ENCODE measurements at regions not wholly inside any gene's neighbourhood (a gene's known extent, or its start where the extent isn't known, plus 50 kb on each side); places are given as distances from the start of the nearest gene placed in this dataset.

GRCh38 chr12:115650026-115650425 is 627.5 kb downstream of the MED13L start:
- H3K4me3 ChIP-seq (ENCODE audit: low read length, poor library complexity, severe bottlenecking) = no peak overlapping the region
- H3K36me3 ChIP-seq (ENCODE audit: insufficient read depth, low read length) = no peaks in the 10 kb centered on the region
- H3K9me3 ChIP-seq (ENCODE audit: insufficient read depth, low read depth, low read length) = no peaks in the 10 kb centered on the region
- TF ChIP-seq EZH2phosphoT487 (IDR thresholded peaks at IDR 0.05; ENCODE audit: borderline replicate concordance) = no peak
- TF ChIP-seq CTCF (conservative IDR thresholded peaks at IDR 0.05; ENCODE audit: low read length) = no peak
- no peaks in the 10 kb centered on the region for H3K79me2 ChIP-seq (ENCODE audit: insufficient read depth, low read length)
- H3K4me1 ChIP-seq (ENCODE audit: insufficient read depth, low read length, poor library complexity, severe bottlenecking) = no peaks in the 10 kb centered on the region
- no peak overlapping the region for H3K4me2 ChIP-seq (ENCODE audit: low read depth, low read length, poor library complexity, severe bottlenecking)
- no peaks in the 10 kb centered on the region for H3F3A ChIP-seq (ENCODE audit: low read depth)
- no peak overlapping the region for H2AFZ ChIP-seq (ENCODE audit: low read length)
- no peaks in the 10 kb centered on the region for H3K9me2 ChIP-seq (replicated peaks; ENCODE audit: low read depth, low read length)
- H4K20me1 ChIP-seq (ENCODE audit: insufficient read depth, low read length, poor library complexity, severe bottlenecking) = no peaks in the 10 kb centered on the region
- H3K9ac ChIP-seq (ENCODE audit: low read depth, low read length, poor library complexity, severe bottlenecking) = no peak overlapping the region
- no peaks in the 10 kb centered on the region for H3K27me3 ChIP-seq (ENCODE audit: insufficient read depth, low read length, poor library complexity, severe bottlenecking)

- no peak overlapping the region for H3K4me3 ChIP-seq (ENCODE audit: low read length, poor library complexity, severe bottlenecking)
- H3K9me2 ChIP-seq (replicated peaks; ENCODE audit: low read depth, low read length) = no peaks in the 10 kb centered on the region
- no peaks in the 10 kb centered on the region for H3F3A ChIP-seq (ENCODE audit: low read depth)
- no peaks in the 10 kb centered on the region for H3K79me2 ChIP-seq (ENCODE audit: insufficient read depth, low read length)
- no peak overlapping the region for H3K9ac ChIP-seq (ENCODE audit: low read depth, low read length, poor library complexity, severe bottlenecking)
- H3K9me3 ChIP-seq (ENCODE audit: insufficient read depth, low read depth, low read length) = no peaks in the 10 kb centered on the region
- H2AFZ ChIP-seq (ENCODE audit: low read length) = no peak overlapping the region
- no peaks in the 10 kb centered on the region for H3K27me3 ChIP-seq (ENCODE audit: insufficient read depth, low read length, poor library complexity, severe bottlenecking)
- no peaks in the 10 kb centered on the region for H3K4me1 ChIP-seq (ENCODE audit: insufficient read depth, low read length, poor library complexity, severe bottlenecking)
- no peak overlapping the region for H3K4me2 ChIP-seq (ENCODE audit: low read depth, low read length, poor library complexity, severe bottlenecking)
- TF ChIP-seq EZH2phosphoT487 (IDR thresholded peaks at IDR 0.05; ENCODE audit: borderline replicate concordance) = no peak
- no peak for TF ChIP-seq CTCF (conservative IDR thresholded peaks at IDR 0.05; ENCODE audit: low read length)
- H4K20me1 ChIP-seq (ENCODE audit: insufficient read depth, low read length, poor library complexity, severe bottlenecking) = no peaks in the 10 kb centered on the region
- no peaks in the 10 kb centered on the region for H3K36me3 ChIP-seq (ENCODE audit: insufficient read depth, low read length)
Observed at GRCh38 chr12:115648463-115648862, 629.0 kb downstream of the MED13L start.

GRCh38 chr12:115646210-115646609 is 631.3 kb downstream of the MED13L start:
- Histone ChIP-seq H4K20me1 (ENCODE audit: insufficient read depth, low read length, poor library complexity, severe bottlenecking) (no peaks in the 10 kb centered on the region), H2AFZ (ENCODE audit: low read length) (no peak overlapping the region), H3K27me3 (ENCODE audit: insufficient read depth, low read length, poor library complexity, severe bottlenecking) (no peaks in the 10 kb centered on the region), H3K4me1 (ENCODE audit: insufficient read depth, low read length, poor library complexity, severe bottlenecking) (no peaks in the 10 kb centered on the region), H3K79me2 (ENCODE audit: insufficient read depth, low read length) (no peaks in the 10 kb centered on the region), H3K9me3 (ENCODE audit: insufficient read depth, low read depth, low read length) (no peaks in the 10 kb centered on the region), H3K36me3 (ENCODE audit: insufficient read depth, low read length) (no peaks in the 10 kb centered on the region), H3K4me2 (ENCODE audit: low read depth, low read length, poor library complexity, severe bottlenecking) (no peak overlapping the region), H3K4me3 (ENCODE audit: low read length, poor library complexity, severe bottlenecking) (no peak overlapping the region), H3K9ac (ENCODE audit: low read depth, low read length, poor library complexity, severe bottlenecking) (no peak overlapping the region), H3K9me2 (replicated peaks; ENCODE audit: low read depth, low read length) (no peaks in the 10 kb centered on the region), H3F3A (ENCODE audit: low read depth) (no peaks in the 10 kb centered on the region)
- no peak for TF ChIP-seq CTCF (conservative IDR thresholded peaks at IDR 0.05; ENCODE audit: low read length)
- no peak for TF ChIP-seq EZH2phosphoT487 (IDR thresholded peaks at IDR 0.05; ENCODE audit: borderline replicate concordance)

All from Loucy (cell line).